ENCODE measurements at regions not wholly inside any gene's neighbourhood (a gene's known extent, or its start where the extent isn't known, plus 50 kb on each side); places are given as distances from the start of the nearest gene placed in this dataset.

- Histone ChIP-seq H3K9ac (ENCODE audit: low read depth in 2 of 2, low read length in 2 of 2) (no peak overlapping the region), H3K4me1 (no peaks in the 10 kb centered on the region), H3K27ac (no peak overlapping the region), H3K4me3 (no peak overlapping the region), H3K27me3 (no peaks in the 10 kb centered on the region), H3K36me3 (no peaks in the 10 kb centered on the region), H3K9me3 (no peaks in the 10 kb centered on the region)
- DNase-seq = no peak
- TF ChIP-seq CTCF (IDR thresholded peaks at IDR 0.05) = no peak
- intact Hi-C loops (cut with DNase I) = no loop called here
Observed at GRCh38 chr10:131024259-131025131, 287.0 kb downstream of the TCERG1L start.

GRCh38 chr10:131025333-131025732, 286.2 kb downstream of the TCERG1L start:
- H3K36me3 ChIP-seq = no peaks in the 10 kb centered on the region
- no peak for DNase-seq
- no peak overlapping the region for H3K27ac ChIP-seq
- no peak overlapping the region for H3K9ac ChIP-seq (ENCODE audit: low read depth in 2 of 2, low read length in 2 of 2)
- intact Hi-C loops (cut with DNase I) = no loop called here
- H3K27me3 ChIP-seq = no peaks in the 10 kb centered on the region
- TF ChIP-seq CTCF (IDR thresholded peaks at IDR 0.05) = no peak
- no peaks in the 10 kb centered on the region for H3K4me1 ChIP-seq
- no peak overlapping the region for H3K4me3 ChIP-seq
- H3K9me3 ChIP-seq = no peaks in the 10 kb centered on the region

DNA sequence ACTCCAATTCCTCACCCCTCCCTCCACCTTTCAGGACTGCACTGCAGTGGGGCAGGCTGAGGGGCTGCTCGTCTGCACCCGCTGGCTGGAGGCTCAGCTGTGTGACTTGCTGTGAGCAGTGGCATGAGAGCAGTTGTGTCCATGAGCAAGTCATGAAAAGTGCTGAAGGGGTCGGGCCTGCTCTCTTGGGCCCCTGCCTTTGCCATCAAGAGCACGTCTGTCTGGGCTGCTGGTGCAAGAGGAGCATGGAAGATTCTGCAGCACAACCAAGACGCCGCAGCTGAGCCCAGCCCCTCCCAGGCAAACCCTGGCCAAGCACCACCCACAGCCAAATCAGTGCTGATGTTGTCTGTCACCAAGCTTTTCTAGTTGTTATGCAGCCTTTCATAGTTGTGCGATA, 284.3 kb downstream of the TCERG1L start:
- TF ChIP-seq CTCF (IDR thresholded peaks at IDR 0.05) = no peak
- intact Hi-C loops (cut with DNase I) = no loop called here
- H3K4me1 ChIP-seq = no peaks in the 10 kb centered on the region
- no peaks in the 10 kb centered on the region for H3K27me3 ChIP-seq
- H3K4me3 ChIP-seq = no peak overlapping the region
- no peaks in the 10 kb centered on the region for H3K36me3 ChIP-seq
- no peak for DNase-seq
- no peaks in the 10 kb centered on the region for H3K9me3 ChIP-seq
- no peak overlapping the region for H3K9ac ChIP-seq (ENCODE audit: low read depth in 2 of 2, low read length in 2 of 2)
- no peak overlapping the region for H3K27ac ChIP-seq

DNA sequence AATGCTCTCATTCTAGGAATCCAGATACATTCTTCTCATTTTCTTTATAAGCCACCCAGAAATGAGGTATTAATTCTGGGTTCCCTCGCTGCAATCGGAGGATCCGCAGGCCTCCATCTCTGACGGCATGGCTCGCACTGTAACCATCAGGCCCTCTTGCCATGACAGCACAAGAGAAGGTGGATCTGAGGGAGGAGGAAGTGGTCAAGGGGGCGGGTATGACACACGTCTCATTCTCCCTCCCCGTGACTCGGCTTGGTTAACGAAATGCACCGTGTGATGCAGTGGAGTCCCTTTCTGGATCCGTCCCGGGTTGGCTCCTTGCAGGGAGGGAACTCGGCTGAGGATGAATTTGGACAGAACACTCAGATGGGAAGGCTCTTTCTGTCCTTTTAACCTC, 280.2 kb downstream of the TCERG1L start:
- H3K27me3 ChIP-seq = no peaks in the 10 kb centered on the region
- no peak overlapping the region for H3K9ac ChIP-seq (ENCODE audit: low read depth in 2 of 2, low read length in 2 of 2)
- no peak for DNase-seq
- intact Hi-C loops (cut with DNase I) = no loop called here
- no peak overlapping the region for H3K27ac ChIP-seq
- no peak for TF ChIP-seq CTCF (IDR thresholded peaks at IDR 0.05)
- no peak overlapping the region for H3K4me3 ChIP-seq
- H3K4me1 ChIP-seq = no peaks in the 10 kb centered on the region
- H3K36me3 ChIP-seq = no peaks in the 10 kb centered on the region
- H3K9me3 ChIP-seq = no peaks in the 10 kb centered on the region

DNA sequence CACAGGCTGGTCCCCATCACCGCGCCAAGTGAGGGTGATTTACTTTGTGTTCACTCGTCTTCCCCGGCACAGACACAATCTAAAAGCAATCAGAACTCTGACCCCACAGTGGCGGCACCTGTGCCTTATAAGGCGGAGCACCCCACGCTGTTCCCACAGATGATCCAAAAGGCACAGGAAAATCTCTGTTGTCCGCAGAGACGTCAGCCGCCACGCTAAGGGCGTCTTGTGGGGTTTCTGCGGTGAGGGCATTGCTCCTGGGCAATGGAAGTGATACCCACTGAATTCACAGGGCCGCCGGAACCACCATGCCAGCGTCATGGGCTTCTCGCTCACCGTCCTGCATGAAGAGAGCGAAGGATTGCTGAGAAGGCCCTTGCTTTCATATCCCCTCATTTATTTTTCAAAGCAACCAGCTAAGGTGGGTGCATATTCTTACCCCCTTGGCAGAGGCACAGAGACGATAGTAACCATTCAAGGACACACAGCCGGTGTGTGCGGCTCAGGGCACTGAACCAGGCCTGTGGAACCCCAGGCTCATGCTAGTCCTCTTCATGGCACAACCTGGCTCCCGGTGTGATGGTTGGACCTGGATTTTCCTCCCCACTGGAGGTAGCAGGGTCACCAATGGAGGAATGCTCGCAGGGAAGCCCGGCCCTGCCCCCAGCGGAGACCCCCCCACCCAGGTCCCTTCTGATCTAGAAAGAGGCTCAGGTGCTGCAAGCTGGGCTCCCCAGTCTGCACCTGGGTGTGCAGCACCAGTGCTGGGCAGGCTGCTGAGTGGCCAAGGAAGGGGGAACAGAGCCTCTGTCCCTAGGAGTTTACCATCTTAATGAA, 279.0 kb downstream of the TCERG1L start:
- Histone ChIP-seq H3K27ac (no peak overlapping the region), H3K4me1 (no peaks in the 10 kb centered on the region), H3K9ac (ENCODE audit: low read depth in 2 of 2, low read length in 2 of 2) (no peak overlapping the region), H3K36me3 (no peaks in the 10 kb centered on the region), H3K27me3 (no peaks in the 10 kb centered on the region), H3K9me3 (no peaks in the 10 kb centered on the region), H3K4me3 (no peak overlapping the region)
- intact Hi-C loops (cut with DNase I) = no loop called here
- no peak for TF ChIP-seq CTCF (IDR thresholded peaks at IDR 0.05)
- DNase-seq = no peak
